ENCODE measurements at regions not wholly inside any gene's neighbourhood (a gene's known extent, or its start where the extent isn't known, plus 50 kb on each side); places are given as distances from the start of the nearest gene placed in this dataset.

DNA sequence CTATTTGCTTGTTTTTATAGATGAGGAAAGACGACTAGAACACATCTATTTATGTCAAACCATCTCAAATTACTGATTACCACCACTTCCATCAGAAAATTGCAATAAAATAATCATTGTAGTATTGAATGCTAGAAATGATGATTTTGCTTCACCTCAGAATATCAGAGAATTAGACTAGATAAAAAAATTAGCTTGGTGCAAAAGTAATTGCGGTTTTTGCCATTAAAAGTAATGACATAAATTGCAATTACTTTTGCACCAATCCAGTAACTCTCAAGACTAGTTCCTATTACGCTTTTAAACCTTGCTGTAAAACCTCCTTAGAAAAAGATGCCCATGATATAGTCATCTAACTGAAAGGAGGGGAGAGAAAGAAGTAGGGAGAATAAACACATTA lies 556.7 kb upstream of the GRIN3A start:
- TF ChIP-seq, protein P1, sequence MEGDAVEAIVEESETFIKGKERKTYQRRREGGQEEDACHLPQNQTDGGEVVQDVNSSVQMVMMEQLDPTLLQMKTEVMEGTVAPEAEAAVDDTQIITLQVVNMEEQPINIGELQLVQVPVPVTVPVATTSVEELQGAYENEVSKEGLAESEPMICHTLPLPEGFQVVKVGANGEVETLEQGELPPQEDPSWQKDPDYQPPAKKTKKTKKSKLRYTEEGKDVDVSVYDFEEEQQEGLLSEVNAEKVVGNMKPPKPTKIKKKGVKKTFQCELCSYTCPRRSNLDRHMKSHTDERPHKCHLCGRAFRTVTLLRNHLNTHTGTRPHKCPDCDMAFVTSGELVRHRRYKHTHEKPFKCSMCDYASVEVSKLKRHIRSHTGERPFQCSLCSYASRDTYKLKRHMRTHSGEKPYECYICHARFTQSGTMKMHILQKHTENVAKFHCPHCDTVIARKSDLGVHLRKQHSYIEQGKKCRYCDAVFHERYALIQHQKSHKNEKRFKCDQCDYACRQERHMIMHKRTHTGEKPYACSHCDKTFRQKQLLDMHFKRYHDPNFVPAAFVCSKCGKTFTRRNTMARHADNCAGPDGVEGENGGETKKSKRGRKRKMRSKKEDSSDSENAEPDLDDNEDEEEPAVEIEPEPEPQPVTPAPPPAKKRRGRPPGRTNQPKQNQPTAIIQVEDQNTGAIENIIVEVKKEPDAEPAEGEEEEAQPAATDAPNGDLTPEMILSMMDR (IDR thresholded peaks at IDR 0.05) = no peak
- TF ChIP-seq POLR2A (IDR thresholded peaks at IDR 0.05) = no peak

Data from uterus (tissue), 2 donors.